ENCODE measurements at regions not wholly inside any gene's neighbourhood (a gene's known extent, or its start where the extent isn't known, plus 50 kb on each side); places are given as distances from the start of the nearest gene placed in this dataset.

DNA sequence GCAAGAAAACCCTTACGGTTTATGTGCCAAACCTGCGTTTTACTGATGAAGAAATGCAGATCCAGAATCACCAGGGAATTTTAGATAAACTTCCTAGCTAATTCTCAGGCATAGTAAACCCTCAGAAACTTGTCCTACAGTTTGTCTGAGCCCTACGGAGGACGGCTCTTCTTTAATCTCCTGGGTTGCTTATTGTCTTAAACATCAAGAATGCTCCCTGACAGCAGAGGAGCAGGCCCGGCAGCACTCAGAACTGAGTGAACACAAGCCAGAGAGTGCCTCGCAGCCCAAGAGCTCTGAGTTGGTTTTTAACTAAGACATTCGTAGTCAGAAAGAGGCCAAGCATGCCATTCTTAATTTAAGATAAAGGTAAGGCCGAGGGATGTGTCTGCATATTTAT lies 114.7 kb upstream of the ERCC6L2 start:
- DNase-seq (ENCODE audit: low spot score) = no peak
- TF ChIP-seq, protein P1, sequence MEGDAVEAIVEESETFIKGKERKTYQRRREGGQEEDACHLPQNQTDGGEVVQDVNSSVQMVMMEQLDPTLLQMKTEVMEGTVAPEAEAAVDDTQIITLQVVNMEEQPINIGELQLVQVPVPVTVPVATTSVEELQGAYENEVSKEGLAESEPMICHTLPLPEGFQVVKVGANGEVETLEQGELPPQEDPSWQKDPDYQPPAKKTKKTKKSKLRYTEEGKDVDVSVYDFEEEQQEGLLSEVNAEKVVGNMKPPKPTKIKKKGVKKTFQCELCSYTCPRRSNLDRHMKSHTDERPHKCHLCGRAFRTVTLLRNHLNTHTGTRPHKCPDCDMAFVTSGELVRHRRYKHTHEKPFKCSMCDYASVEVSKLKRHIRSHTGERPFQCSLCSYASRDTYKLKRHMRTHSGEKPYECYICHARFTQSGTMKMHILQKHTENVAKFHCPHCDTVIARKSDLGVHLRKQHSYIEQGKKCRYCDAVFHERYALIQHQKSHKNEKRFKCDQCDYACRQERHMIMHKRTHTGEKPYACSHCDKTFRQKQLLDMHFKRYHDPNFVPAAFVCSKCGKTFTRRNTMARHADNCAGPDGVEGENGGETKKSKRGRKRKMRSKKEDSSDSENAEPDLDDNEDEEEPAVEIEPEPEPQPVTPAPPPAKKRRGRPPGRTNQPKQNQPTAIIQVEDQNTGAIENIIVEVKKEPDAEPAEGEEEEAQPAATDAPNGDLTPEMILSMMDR (IDR thresholded peaks at IDR 0.05; ENCODE audit: extremely low read depth, missing control alignments) = no peak

DNA sequence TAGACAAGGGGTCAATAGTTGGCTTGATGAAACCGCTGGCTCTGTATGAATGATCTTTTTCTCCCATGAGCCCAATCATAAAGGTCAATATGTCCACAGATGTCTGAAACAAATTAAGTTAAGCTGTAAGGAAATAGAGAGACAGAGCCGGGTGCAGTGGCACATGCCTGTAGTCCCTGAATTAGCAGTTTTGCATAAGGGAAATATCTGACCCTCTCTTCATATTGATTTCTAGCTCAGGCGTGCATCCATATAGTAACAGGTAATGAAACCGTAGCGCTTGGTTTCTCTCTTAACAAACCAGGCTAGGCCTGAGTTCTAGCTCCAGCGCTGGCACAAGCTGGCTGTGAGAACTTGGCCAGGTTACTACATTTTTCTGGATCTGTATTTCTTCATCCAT lies 118.1 kb upstream of the ERCC6L2 start:
- TF ChIP-seq, protein P1 (IDR thresholded peaks at IDR 0.05; ENCODE audit: extremely low read depth, missing control alignments) = no peak
- no peak for DNase-seq (ENCODE audit: low spot score)

DNA sequence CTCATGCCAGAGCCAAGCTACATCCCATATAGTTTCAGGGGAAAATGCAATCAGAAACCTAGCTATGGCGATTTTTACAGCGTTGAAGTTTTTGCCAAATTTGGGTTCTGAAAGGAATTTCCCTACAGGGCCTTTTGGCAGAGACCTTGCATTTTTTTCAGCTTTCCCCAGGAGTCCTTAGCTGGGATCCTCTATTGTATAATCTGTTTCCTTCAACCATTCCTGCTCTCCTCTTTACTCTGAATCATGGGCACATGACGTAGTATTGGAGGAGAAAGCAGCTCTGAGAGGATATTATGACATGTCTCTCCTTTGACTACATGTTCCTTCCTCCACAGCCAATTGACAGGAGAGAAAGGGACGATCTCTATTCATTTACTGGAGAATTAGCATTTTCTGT lies 118.5 kb upstream of the ERCC6L2 start:
- no peak for DNase-seq (ENCODE audit: low spot score)
- TF ChIP-seq, protein P1 (IDR thresholded peaks at IDR 0.05; ENCODE audit: extremely low read depth, missing control alignments) = no peak

DNA sequence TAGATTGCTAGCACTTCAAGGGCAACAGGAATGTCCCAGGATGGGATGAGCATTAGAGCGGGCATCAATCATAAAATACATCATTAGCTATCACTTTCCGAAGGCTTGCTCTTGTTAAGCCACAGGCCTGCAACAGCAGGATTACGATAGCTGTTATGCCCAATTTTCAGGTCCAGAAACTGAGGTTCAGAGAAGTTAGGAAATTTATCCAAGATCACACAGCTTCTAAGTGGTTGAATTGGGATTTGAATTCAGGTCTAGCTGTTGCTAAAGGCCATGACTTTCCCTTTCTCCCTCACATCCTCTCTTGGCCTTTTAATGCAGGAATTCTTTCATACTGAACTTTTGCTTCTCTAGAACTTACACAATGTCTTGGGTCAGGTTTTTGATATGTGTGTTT lies 119.4 kb upstream of the ERCC6L2 start:
- TF ChIP-seq, protein P1 (IDR thresholded peaks at IDR 0.05; ENCODE audit: extremely low read depth, missing control alignments) = no peak
- no peak for DNase-seq (ENCODE audit: low spot score)

DNA sequence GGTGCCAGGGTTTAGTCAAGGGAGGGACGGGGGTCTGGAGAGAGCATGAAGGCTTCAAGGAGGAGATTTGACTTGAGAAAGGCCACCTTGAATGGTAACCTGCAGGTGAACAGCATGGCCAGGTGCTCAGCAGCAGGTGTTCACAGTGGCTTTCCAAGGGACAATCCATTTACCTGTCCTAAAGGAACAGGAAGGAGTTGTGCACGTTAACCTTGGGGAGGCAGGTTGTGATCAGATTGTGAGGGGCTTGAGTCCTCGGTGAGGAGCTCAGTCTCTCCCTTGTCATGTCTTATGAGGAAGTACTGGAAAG lies 120.1 kb upstream of the ERCC6L2 start:
- no peak for DNase-seq (ENCODE audit: low spot score)
- TF ChIP-seq, protein P1 (IDR thresholded peaks at IDR 0.05; ENCODE audit: extremely low read depth, missing control alignments) = no peak

DNA sequence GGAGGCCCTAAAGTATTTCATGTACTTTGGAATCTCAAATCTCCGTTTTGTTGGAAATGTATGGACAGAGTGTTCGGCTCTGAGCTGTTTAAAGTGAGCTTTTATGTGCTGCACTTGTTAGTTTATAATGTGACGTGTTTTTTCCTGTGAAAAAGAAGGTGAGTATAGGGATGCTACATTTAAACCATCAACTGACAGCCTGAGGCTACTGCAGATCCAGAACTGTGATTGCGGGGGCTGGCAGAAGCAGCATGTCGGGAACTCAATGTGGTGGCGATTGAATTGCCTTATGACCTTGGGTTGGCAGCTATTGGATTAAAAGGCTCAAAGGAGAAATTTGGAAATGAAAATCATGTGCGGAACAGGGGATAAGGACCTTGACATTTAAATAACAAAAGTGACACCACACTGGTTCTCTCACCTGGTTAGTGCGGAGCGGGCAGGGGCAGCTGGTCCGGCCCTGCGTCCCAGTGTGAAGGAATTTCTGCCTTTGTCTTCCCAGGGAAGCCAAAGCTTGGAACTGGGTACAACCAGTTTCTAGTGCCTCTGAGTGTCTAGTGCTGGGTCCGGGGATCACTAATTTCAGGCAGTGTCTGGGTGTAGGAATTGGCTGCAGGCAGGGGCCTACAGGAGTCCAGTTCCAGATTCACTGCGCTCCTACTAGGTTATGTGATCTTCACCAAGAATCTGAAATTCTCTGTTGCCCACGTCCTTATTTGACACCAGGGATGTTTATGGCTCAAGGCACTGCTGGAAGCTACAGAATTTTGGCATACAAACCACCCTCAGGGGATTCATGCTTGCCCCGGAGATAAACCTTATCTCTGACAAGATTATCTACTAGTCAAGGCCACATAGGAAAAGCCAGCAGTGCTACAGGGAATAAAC lies 120.7 kb upstream of the ERCC6L2 start:
- TF ChIP-seq, protein P1 (IDR thresholded peaks at IDR 0.05; ENCODE audit: extremely low read depth, missing control alignments) = no peak
- DNase-seq (ENCODE audit: low spot score) = no peak

DNA sequence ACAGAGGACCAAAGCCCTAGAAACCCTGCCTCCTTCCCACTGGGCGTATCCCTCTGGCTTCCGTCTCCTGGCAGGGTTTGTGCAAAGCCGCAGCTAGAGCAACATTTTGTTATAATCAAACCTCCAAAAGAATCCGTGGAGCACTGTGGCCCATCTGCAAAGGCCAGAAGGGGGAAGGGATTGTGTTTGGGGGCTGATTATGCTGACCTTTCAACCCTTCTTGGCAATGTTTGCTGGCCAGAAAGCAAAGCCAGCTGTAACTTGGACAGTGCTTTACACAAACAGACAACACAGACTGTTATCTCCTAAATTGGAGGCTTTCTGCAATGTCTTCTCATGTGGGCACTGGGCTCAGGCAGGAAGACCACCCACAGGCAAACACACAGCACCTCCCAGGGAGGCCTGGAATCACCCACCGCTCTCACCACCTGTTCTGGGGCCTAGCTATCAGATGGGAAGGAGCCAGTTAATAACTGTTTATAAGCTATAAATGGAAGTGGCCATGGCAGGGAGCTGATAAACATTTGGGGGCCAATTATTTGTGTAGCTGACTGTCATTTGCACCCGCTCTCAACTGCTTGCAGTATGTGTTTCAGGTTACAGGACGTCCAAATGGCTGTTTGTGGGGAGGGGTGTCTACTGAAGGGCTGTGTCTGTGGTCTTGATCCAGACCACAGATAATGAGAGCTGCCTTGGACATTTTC lies 121.6 kb upstream of the ERCC6L2 start:
- DNase-seq (ENCODE audit: low spot score) = no peak
- TF ChIP-seq, protein P1 (IDR thresholded peaks at IDR 0.05; ENCODE audit: extremely low read depth, missing control alignments) = no peak

Data from GM20000 (cell line).